Smooth muscle cell (in vitro differentiated cells): ENCODE measurements at regions not wholly inside any gene's neighbourhood (a gene's known extent, or its start where the extent isn't known, plus 50 kb on each side); places are given as distances from the start of the nearest gene placed in this dataset.
A peak's percentile ranks its signal among the peaks of the same experiment; 100 is the strongest.

Experiments
- DNase-seq: peaks from one replicate; lab custom pipeline; 2025; ENCODE audit not compliant: unreplicated experiment; lab: John Stamatoyannopoulos, UW
- H2AFZ ChIP-seq: fragments of 200-600 bp; sonication (generic); 2 replicates; pipeline ENCODE4 v1.6.0; 2016; ENCODE audit warnings: antibody characterized with exemption, low read depth, mild to moderate bottlenecking
- H3F3A ChIP-seq: fragments of 200-600 bp; sonication (generic); 2 replicates; pipeline ENCODE4 v1.6.0; 2017; ENCODE audit warnings: antibody characterized with exemption, low read depth
- H3K27ac ChIP-seq: fragments of 200-600 bp; sonication (generic); 2 replicates; pipeline ENCODE4 v1.5.1; 2016; ENCODE audit warnings: low read depth, mild to moderate bottlenecking
- H3K27me3 ChIP-seq: fragments of 200-600 bp; sonication (generic); 2 replicates; pipeline ENCODE4 v1.6.1; 2016; ENCODE audit warnings: low read depth, mild to moderate bottlenecking
- H3K36me3 ChIP-seq: fragments of 200-600 bp; sonication (generic); 2 replicates; pipeline ENCODE4 v1.5.1; 2016; ENCODE audit warnings: low read depth
- H3K4me1 ChIP-seq: fragments of 200-600 bp; sonication (generic); 2 replicates; pipeline ENCODE4 v1.5.1; 2016; ENCODE audit warnings: low read depth
- H3K4me2 ChIP-seq: fragments of 200-600 bp; sonication (generic); 2 replicates; pipeline ENCODE4 v1.6.0; 2016; ENCODE audit warnings: mild to moderate bottlenecking
- H3K4me3 ChIP-seq: fragments of 200-600 bp; sonication (generic); 2 replicates; pipeline ENCODE4 v1.5.1; 2016; ENCODE audit warnings: mild to moderate bottlenecking
- H3K79me2 ChIP-seq: fragments of 200-600 bp; sonication (generic); 2 replicates; pipeline ENCODE4 v1.6.0; 2016; ENCODE audit warnings: low read depth, mild to moderate bottlenecking
- H3K9ac ChIP-seq: fragments of 200-600 bp; sonication (generic); 2 replicates; pipeline ENCODE4 v1.6.0; 2016; ENCODE audit warnings: low read depth
- H3K9me3 ChIP-seq: fragments of 200-600 bp; sonication (generic); replicated peaks from 2 replicates; pipeline ENCODE4 v1.5.1; 2016; ENCODE audit warnings: low read depth
- H4K20me1 ChIP-seq: fragments of 200-600 bp; sonication (generic); 2 replicates; pipeline ENCODE4 v1.6.0; 2016; ENCODE audit warnings: low read depth
- WGBS: methylation state at CpG from one replicate; pipeline ENCODE4 v1.1.7; 2016; ENCODE audit warnings: low lambda C conversion rate; 5-methylcytosine and 5-hydroxymethylcytosine counted together
- TF ChIP-seq, protein P1 (sequence below): fragments of 200-600 bp; sonication (generic); IDR thresholded peaks from 2 replicates; pipeline ENCODE4 v1.5.1; 2017; ENCODE audit warnings: borderline replicate concordance, mild to moderate bottlenecking, antibody characterized with exemption; ENCODE audit not compliant: insufficient read depth, poor library complexity, severe bottlenecking

DNA sequence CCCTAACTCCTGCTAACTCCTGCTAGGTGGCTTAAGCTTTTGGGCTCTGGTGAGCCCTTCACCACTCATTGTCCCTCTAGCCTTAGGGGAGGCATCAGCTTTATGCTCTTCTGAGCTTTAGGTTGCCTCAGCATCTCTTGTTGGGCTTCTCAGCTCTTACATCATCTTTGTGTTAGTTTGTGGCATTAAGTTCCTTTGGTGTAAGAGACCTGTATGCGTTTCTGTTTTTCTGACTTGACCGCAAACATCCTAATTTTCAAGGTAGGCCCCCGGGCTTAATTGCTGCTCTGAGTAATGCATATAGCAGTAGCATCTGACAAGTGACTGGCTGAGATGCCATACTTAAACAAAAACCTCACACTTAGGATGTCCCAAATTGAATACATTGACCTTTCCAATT, 287.8 kb upstream of the TUT7 start:
- Histone ChIP-seq H3K9ac (no peak overlapping the region), H3K4me3 (no peak overlapping the region), H3K36me3 (no peaks in the 10 kb centered on the region), H3F3A (no peaks in the 10 kb centered on the region), H3K27ac (no peak overlapping the region), H2AFZ (no peak overlapping the region), H3K4me1 (peaks cover 20% of the 10 kb centered on the region), H3K4me2 (no peak overlapping the region), H3K9me3 (no peaks in the 10 kb centered on the region), H3K79me2 (no peaks in the 10 kb centered on the region), H3K27me3 (no peaks in the 10 kb centered on the region), H4K20me1 (no peaks in the 10 kb centered on the region)
- TF ChIP-seq, protein P1, sequence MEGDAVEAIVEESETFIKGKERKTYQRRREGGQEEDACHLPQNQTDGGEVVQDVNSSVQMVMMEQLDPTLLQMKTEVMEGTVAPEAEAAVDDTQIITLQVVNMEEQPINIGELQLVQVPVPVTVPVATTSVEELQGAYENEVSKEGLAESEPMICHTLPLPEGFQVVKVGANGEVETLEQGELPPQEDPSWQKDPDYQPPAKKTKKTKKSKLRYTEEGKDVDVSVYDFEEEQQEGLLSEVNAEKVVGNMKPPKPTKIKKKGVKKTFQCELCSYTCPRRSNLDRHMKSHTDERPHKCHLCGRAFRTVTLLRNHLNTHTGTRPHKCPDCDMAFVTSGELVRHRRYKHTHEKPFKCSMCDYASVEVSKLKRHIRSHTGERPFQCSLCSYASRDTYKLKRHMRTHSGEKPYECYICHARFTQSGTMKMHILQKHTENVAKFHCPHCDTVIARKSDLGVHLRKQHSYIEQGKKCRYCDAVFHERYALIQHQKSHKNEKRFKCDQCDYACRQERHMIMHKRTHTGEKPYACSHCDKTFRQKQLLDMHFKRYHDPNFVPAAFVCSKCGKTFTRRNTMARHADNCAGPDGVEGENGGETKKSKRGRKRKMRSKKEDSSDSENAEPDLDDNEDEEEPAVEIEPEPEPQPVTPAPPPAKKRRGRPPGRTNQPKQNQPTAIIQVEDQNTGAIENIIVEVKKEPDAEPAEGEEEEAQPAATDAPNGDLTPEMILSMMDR, result no peak
- 72% methylated on average over 3 of the region's 3 CpGs for WGBS
- no peak for DNase-seq

- TF ChIP-seq, protein P1, result peak; percentile 13
- Histone ChIP-seq H3F3A (no peaks in the 10 kb centered on the region), H2AFZ (no peak overlapping the region), H3K4me2 (no peak overlapping the region), H3K4me1 (peaks cover 20% of the 10 kb centered on the region), H3K79me2 (no peaks in the 10 kb centered on the region), H3K36me3 (no peaks in the 10 kb centered on the region), H3K27ac (no peak overlapping the region), H3K27me3 (no peaks in the 10 kb centered on the region), H3K4me3 (no peak overlapping the region), H4K20me1 (no peaks in the 10 kb centered on the region), H3K9ac (no peak overlapping the region), H3K9me3 (no peaks in the 10 kb centered on the region)
- no peak for DNase-seq
- 60% methylated on average over 5 of the region's 5 CpGs for WGBS
Measured at GRCh38 chr9:86639899-86640379, 285.7 kb upstream of the TUT7 start.

GRCh38 chr9:86639287-86639686, 285.1 kb upstream of the TUT7 start:
- Histone ChIP-seq H3F3A (no peaks in the 10 kb centered on the region), H3K27me3 (no peaks in the 10 kb centered on the region), H3K9me3 (no peaks in the 10 kb centered on the region), H3K4me2 (no peak overlapping the region), H3K36me3 (no peaks in the 10 kb centered on the region), H4K20me1 (no peaks in the 10 kb centered on the region), H3K27ac (no peak overlapping the region), H3K9ac (no peak overlapping the region), H2AFZ (no peak overlapping the region), H3K4me3 (no peak overlapping the region), H3K4me1 (peaks cover 13% of the 10 kb centered on the region), H3K79me2 (no peaks in the 10 kb centered on the region)
- TF ChIP-seq, protein P1, result no peak
- no peak for DNase-seq
- WGBS, result 98% methylated on average over 2 of the region's 2 CpGs

DNA sequence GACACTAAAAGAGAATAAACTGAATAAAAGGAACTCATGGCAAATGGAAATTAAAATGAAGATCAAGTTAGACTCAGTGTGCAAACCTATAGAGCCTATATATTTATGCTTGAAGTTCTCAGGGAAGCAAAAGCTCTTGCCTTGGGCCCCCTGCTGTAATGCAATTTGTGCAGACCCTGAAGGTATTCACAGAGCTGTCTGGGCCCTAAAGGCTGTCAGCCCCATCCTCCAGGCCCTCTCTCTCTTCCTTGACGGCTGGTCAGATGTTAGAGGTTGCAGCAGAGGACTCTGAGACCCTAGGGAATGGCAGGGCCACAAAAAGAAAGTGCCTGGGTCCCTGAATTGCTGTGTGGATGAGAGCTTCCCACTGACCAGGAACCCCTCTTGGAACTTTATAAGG, 283.9 kb upstream of the TUT7 start:
- TF ChIP-seq, protein P1, result no peak
- 79% methylated on average over 1 of the region's 1 CpG for WGBS

More for the DNA sequence above, 283.9 kb upstream of the TUT7 start:
- no peak overlapping the region for H2AFZ ChIP-seq
- no peaks in the 10 kb centered on the region for H3K27me3 ChIP-seq
- no peaks in the 10 kb centered on the region for H4K20me1 ChIP-seq
- DNase-seq, result no peak
- H3K4me3 ChIP-seq, result no peak overlapping the region
- H3K27ac ChIP-seq, result no peak overlapping the region
- no peak overlapping the region for H3K4me2 ChIP-seq
- H3K4me1 ChIP-seq, result peaks cover 6% of the 10 kb centered on the region
- no peak overlapping the region for H3K9ac ChIP-seq
- no peaks in the 10 kb centered on the region for H3K36me3 ChIP-seq
- H3K9me3 ChIP-seq, result no peaks in the 10 kb centered on the region
- H3K79me2 ChIP-seq, result no peaks in the 10 kb centered on the region
- H3F3A ChIP-seq, result no peaks in the 10 kb centered on the region
